GM18505 (cell line): ENCODE measurements at regions not wholly inside any gene's neighbourhood (a gene's known extent, or its start where the extent isn't known, plus 50 kb on each side); places are given as distances from the start of the nearest gene placed in this dataset.

ENCODE experiments used
- ATAC-seq: cut with Tn5 transposase; IDR thresholded peaks from one replicate; pipeline ENCODE4 v1.9.1; 2021; ENCODE audit not compliant: unreplicated experiment
- POLR2A ChIP-seq: IDR thresholded peaks from 4 replicates; pipeline ENCODE4 v1.6.1; 2011; ENCODE audit warnings: borderline replicate concordance; ENCODE audit not compliant: insufficient read depth, insufficient read length; ENCODE audit errors: extremely low read depth

DNA sequence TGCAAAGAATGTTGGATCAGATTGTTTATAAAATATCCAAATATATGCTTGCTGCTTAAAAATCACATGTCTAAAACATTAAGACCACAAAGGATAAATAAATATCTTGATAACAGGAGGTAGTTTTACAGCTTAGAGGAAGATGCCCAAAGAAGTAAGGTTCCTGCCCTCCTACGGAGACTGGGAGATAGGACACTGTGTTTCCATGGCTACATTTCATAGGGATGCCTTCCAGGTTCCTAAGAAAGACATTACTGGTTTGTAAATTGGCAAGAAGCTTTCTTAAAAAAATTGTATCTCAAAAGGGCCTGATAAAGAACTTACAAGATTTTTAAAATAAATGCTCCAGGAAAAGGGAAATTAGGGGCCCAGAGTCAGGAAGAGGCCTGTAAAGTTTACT is 437.2 kb downstream of the HINT1 start:
- ATAC-seq, result no peak
- TF ChIP-seq POLR2A, result no peak

DNA sequence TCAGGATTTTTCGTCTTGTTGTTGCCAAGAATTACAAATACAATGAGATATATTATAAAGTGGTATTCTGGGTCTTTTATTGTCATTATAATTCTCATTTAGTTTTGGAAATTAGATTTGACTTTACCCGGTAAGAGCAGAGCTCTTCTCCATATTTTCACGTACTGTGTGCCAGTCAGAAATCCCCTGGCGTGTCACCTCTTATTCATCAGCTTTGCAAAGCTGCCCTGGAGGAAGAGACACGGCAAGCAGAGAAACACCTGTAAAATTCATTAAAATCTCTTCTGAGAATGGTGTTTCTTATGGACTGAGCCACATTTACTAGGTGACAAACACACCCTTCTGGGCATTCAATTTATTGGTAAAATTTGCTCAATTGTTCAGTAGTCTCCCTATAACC is 440.4 kb downstream of the HINT1 start:
- no peak for TF ChIP-seq POLR2A
- ATAC-seq, result no peak

DNA sequence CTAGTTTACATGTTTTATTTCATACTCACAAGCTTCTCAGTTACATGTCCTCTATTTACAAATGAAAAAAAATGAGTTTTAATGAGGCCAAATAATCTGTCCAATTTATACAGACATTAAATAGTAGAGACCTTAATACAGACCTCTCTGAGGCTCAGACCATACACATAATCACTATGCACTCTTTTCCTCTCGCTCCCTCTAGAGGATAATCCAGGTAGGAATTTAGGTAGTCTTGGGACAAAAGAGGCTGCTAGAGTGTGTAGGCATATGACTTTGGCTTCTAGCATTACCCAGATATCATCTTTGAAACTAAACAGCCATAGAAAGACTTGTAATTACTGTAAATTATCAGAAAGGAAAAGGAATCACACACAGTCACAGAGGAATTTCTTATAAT is 444.7 kb downstream of the HINT1 start:
- no peak for TF ChIP-seq POLR2A
- no peak for ATAC-seq

DNA sequence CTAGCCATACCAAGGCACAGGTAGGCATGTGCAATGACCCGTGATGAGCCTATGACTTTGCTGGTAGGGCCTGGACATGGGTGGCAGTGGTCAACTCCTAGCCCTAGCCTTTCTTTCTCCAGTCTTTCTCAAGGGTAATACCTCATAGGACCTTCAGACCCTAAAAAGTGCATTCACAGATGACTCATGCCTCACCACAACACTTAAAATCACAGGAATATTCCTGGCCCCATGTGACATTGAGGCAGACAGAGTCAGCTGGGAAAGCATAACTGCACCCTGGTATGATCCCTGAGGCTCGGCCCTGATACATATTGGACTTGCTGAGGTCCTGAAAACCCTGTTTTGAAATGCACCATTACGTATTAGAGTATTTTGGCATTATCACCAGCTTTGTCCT is 449.5 kb downstream of the HINT1 start:
- ATAC-seq, result no peak
- TF ChIP-seq POLR2A, result no peak

DNA sequence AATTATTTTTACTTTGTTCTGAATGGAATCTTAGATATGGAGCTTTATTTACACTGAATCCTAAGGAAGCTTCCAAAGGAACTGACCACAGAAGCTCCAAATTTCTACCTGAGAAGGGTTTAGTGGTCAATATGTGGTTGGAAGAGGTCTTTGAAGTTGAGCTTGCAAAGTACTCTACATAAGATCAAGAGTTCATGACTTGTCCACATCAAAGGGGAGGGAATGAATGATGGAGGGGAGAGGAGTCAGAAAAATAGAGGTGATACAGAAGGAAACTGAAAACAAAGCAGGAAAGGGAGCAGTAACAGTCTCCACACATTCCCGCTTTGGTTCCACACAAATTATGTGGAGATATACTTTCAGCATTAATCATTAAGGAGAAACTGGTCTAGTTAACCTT is 450.9 kb downstream of the HINT1 start:
- no peak for TF ChIP-seq POLR2A
- no peak for ATAC-seq

DNA sequence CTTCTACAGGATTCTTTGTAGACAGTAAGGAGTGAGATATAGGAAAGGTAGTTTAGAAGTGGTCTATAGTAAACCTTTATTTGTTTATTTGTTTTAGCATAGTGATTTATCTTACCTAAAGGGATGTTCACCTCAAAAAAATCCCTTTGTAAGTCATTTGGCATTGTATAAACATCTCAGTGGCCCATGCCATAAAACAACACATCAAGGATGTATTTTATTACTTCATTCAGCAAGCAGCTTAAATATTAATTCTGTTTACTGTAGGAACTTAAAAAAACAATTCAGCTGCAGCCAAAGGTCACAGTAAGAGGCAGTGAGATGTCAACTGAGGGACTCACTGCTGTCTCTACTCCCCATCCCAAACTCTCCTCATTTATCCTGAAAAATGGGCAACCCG is 452.7 kb downstream of the HINT1 start:
- TF ChIP-seq POLR2A, result no peak
- no peak for ATAC-seq

DNA sequence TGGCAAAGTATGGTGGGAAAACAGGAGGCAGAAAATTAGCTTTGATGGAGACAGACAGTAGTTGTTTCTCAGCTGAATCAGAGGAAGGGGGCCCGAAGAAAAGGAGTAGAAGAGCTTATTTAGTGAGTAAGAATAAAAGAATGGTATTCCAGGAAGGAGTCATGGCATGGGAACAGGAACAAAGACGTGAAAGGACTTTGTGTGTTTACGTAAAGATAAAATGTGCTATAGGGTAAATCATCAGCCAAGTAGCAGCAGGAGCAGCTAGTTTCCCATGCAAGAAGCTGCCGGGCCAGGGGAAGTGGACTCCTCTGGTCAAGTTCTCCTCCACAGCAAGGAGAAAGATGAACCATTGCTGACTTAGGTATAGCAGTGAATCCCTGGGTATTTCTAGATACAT is 454.5 kb downstream of the HINT1 start:
- no peak for ATAC-seq

DNA sequence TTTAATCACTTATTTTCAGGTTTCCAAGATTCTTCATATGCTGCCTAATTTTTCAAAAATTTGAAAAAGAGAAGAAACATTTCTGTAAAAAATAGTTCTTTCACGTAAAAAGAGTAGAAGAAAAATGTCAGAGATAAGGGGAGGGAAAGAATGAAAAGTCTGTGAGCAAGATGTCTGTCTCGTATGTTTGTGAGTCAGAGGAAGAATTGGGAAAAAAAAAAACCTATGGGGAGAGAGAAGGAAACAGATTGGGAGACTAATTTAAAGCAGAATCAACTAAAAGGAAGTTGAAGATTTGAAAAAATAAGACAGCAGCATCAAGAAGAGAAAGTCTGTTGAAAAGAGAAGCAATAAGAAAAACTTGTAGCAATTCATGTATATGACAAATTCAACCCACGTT is 456.3 kb downstream of the HINT1 start:
- TF ChIP-seq POLR2A, result no peak
- ATAC-seq, result no peak

More for the DNA sequence above, 454.5 kb downstream of the HINT1 start:
- TF ChIP-seq POLR2A, result no peak

DNA sequence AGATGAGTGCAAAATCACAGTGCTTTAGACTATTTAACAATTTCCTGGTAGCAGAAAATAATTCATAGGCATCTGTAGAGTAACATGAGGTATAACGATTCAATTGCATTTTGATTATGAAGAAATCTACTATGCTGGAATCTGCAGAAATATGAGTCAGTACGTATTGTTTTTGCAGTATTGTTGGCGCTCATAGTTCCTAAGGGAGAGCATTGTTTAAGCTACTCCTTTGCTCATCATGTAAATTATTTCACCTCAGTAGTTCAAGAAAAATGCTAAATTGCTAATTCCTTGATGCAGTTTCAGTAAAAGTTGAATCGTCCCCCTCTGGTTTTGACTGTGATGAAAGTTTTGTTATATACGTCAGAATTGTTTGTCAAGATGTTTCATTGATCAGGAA is 458.4 kb downstream of the HINT1 start:
- no peak for ATAC-seq

DNA sequence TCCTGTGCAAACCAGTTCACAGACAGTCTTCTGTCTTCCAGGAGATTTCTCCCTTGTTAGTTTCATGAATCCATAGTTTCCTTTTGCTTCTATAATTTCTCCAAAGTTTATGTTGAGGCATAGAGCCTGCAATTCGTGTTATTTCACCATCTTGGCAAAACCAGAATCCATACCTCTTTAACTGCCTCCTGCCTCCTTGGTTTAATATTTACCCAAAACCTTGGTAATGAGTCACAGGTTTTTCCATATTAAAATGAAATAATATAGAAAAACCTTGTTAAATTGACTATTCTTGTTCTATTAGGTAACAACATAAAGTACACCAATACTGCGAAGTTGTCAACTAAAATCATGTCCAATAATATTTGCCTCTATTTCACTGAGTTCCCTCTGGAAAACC is 459.7 kb downstream of the HINT1 start:
- ATAC-seq, result no peak
- no peak for TF ChIP-seq POLR2A

More for the DNA sequence above, 458.4 kb downstream of the HINT1 start:
- TF ChIP-seq POLR2A, result no peak

DNA sequence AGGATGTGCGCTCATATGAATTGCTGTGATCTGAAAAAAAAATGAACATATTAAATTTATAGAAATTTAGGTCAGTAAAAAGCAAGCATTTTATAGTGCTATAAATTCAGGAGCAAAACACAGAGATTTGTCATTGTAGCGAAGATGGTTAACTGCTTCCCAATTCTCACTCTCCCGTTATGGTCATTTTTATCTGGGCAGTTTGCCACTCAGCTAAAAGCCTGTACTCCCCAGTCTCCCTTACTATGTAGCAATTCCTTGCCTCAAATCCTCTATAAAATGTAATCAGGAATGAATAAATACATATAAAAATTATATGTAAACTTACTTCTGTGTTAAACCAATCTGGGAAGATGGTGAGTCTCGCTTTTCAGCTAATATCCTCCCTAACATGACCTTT is 471.5 kb downstream of the HINT1 start:
- no peak for ATAC-seq
- no peak for TF ChIP-seq POLR2A

DNA sequence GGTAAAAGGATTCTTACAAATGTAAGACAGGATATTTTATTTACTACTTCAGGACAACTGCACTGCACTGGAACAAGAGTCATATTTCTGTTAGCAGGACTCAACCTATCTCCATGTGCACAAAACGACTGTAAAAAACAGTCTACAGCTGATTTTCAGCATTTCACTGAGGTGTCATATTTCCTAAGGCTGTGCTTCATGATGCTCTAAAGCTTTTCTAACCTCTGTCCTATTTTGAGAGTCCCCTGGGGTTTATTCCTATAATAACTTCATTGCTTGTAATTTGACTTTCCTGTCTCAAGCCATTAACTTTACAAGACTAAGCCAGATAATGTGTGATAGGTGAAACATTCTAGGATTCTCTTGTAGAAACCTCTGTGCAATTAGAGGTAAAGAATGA is 472.3 kb downstream of the HINT1 start:
- TF ChIP-seq POLR2A, result no peak
- ATAC-seq, result no peak

DNA sequence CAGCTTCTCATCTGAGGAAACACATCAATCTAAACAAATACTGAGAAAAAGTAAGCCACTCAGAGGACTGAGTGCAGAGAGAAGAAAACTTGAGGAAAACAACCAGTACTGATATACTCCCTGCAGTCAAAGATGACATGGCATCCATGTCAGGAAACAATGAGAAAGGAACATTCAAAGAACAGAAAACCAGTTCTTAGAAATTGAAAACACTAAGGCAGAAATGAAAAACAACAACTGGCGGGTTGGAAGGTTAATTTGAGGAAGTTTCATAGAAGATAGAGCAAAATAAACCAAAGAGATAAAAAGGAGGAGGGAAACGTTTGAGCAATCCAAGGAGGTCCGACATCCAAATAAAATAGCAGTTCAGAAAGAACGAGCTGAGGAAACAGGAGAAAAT is 475.2 kb downstream of the HINT1 start:
- no peak for ATAC-seq
- no peak for TF ChIP-seq POLR2A

DNA sequence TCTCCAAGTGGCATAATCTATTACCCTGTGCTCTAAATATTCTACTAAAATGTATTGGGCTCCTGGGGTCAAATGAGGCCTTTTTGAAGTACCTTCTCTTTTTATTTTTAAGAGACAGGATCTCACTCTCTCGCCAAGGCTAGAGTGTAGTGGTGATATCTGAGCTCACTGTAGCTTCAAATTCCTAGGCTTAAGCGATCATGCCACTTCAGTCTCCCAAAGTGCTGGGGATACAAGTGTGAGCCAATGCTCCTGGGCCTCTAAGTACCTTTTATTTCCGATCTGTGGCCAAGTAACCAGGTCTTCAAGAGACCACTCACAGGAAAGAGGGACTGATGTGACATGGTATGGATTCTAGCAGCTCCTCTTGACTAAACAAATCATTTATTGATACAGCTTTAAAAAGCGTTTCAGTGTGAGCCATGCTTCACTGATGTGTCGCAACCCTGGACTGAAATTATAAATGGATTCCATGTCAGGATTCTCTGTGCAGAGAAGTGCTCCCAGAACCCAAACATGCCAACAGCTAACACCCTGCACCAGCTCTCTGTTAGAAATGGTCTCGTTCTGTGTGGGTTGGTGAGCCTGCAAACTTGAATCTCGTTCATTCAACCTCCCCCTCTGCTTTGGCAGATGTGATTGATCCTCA is 477.8 kb downstream of the HINT1 start:
- no peak for TF ChIP-seq POLR2A
- no peak for ATAC-seq

DNA sequence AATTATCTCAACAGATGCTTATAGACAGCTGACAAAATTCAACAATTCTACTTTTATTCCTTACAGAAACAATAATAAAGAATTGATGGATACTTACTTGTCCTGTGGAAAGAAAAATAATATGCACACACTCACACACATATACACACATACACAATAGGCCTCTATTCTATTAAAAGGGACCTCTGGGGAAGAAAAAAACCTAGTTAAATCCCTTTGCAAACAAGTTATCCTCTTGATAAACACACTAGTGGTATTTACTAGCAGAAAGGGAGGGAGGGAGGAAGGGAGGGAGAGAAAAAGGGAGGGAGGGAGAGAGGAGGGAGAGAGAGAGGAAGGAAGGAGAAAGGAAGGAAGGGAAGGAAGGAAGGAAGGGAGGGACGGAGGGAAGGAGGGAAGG is 486.4 kb downstream of the HINT1 start:
- ATAC-seq, result no peak
- no peak for TF ChIP-seq POLR2A

DNA sequence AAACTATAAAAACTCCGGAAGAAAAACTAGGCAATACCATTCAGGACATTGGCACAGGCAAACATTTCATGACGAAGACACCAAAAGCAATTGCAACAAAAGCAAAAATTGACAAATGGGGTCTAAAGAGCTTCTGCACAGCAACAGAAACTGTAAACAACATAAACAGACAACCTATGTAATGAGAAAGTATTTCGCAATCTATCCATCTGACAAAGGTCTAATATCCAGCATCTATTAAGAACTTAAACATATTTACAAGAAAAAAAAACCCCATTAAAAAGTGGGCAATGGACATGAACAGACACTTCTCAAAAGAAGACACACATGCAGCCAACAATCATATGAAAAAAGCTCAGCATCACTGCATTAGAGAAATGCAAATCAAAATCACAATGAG is 498.6 kb downstream of the HINT1 start:
- no peak for TF ChIP-seq POLR2A
- no peak for ATAC-seq

DNA sequence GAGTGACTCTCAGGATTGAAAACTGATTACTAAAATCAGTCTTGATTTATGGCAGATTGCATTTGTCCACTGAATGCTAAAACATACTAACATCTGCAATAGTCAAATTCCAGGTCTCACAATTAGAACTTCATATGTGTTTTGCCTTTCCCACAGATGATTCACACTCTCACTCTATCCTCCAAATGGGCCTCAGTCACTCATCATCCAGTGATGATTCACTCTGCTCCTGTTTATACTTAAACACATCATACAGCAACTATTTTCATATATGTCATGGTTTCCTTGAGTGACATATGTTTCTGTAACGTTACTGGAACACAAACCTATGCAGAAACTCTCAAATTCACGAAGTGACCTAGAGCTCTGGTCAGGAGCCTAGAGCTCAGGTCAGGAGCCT is 512.9 kb downstream of the HINT1 start:
- TF ChIP-seq POLR2A, result no peak
- no peak for ATAC-seq
